H1 (cell line): ENCODE measurements at regions not wholly inside any gene's neighbourhood (a gene's known extent, or its start where the extent isn't known, plus 50 kb on each side); places are given as distances from the start of the nearest gene placed in this dataset.

Experiments used
- BRCA1 ChIP-seq: IDR thresholded peaks from 2 replicates; pipeline ENCODE4 v1.6.1; 2012; ENCODE audit warnings: low read depth, low read length, improper control_type of control experiment
- KDM5A ChIP-seq: fragments of 200-600 bp; IDR thresholded peaks from 2 replicates; pipeline ENCODE4 v1.7.1; 2012; ENCODE audit warnings: mild to moderate bottlenecking, low read length, inconsistent platforms, mixed read lengths
- RBBP5 ChIP-seq: IDR thresholded peaks from 2 replicates; pipeline ENCODE4 v1.7.1; 2012; ENCODE audit warnings: low read depth, mild to moderate bottlenecking, inconsistent platforms, low read length, moderate library complexity, borderline replicate concordance
- SIN3A ChIP-seq, 2 experiments: IDR thresholded peaks in 1 of 2; conservative IDR thresholded peaks in 1 of 2; 2 replicates each; pipeline ENCODE4 v1.6.1; 2011 to 2012; ENCODE audit warnings: low read length in 2 of 2, improper control_type of control experiment in 1 of 2, low read depth in 1 of 2, mild to moderate bottlenecking in 1 of 2
- TCF12 ChIP-seq: IDR thresholded peaks from 2 replicates; pipeline ENCODE4 v1.6.1; 2011; ENCODE audit warnings: low read depth, mild to moderate bottlenecking, low read length
- ZNF274 ChIP-seq: IDR thresholded peaks from 2 replicates; pipeline ENCODE4 v1.7.0; 2012; ENCODE audit warnings: low read length, borderline replicate concordance; ENCODE audit errors: extremely low read depth
- TF ChIP-seq, protein P1 (sequence below): fragments of 300-600 bp; sonication (generic); IDR thresholded peaks from 2 replicates; pipeline ENCODE4 v1.7.1; 2012; ENCODE audit warnings: low read length, moderate library complexity, mild to moderate bottlenecking, inconsistent platforms; ENCODE audit not compliant: insufficient replicate concordance
- TF ChIP-seq, protein P2 (sequence below): IDR thresholded peaks from 2 replicates; pipeline ENCODE4 v1.6.1; 2011; ENCODE audit warnings: low read length, improper control_type of control experiment

DNA sequence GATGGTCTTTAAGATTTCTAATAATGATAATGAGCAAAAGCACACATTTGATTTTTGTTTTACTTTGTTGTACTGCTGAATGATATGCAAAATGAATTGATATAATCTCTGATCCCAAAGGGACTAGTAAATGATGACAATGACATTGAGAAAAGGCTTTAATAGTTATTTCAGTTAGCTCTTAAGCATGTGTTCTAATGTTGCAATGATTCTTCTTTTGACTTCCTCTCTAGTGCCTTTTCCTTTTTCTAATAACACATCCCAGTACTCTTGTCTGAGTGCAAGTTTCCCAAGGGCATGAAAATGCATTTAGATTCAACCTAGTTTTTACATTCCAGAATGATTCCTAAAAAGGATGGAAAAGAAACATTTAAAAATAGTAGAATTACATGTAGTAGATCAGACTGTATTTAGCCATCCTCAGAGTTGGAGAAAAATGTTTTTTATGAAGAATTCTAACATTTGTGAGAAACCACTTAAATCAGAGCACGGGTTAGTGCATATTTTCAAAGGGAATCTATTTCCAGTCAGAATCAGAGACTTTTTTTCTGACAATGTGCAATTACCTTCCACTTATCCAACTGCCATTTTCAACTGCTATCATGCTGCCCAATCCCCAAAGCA lies 508.8 kb downstream of the C4orf33 start (continued):
- TF ChIP-seq, protein P1, sequence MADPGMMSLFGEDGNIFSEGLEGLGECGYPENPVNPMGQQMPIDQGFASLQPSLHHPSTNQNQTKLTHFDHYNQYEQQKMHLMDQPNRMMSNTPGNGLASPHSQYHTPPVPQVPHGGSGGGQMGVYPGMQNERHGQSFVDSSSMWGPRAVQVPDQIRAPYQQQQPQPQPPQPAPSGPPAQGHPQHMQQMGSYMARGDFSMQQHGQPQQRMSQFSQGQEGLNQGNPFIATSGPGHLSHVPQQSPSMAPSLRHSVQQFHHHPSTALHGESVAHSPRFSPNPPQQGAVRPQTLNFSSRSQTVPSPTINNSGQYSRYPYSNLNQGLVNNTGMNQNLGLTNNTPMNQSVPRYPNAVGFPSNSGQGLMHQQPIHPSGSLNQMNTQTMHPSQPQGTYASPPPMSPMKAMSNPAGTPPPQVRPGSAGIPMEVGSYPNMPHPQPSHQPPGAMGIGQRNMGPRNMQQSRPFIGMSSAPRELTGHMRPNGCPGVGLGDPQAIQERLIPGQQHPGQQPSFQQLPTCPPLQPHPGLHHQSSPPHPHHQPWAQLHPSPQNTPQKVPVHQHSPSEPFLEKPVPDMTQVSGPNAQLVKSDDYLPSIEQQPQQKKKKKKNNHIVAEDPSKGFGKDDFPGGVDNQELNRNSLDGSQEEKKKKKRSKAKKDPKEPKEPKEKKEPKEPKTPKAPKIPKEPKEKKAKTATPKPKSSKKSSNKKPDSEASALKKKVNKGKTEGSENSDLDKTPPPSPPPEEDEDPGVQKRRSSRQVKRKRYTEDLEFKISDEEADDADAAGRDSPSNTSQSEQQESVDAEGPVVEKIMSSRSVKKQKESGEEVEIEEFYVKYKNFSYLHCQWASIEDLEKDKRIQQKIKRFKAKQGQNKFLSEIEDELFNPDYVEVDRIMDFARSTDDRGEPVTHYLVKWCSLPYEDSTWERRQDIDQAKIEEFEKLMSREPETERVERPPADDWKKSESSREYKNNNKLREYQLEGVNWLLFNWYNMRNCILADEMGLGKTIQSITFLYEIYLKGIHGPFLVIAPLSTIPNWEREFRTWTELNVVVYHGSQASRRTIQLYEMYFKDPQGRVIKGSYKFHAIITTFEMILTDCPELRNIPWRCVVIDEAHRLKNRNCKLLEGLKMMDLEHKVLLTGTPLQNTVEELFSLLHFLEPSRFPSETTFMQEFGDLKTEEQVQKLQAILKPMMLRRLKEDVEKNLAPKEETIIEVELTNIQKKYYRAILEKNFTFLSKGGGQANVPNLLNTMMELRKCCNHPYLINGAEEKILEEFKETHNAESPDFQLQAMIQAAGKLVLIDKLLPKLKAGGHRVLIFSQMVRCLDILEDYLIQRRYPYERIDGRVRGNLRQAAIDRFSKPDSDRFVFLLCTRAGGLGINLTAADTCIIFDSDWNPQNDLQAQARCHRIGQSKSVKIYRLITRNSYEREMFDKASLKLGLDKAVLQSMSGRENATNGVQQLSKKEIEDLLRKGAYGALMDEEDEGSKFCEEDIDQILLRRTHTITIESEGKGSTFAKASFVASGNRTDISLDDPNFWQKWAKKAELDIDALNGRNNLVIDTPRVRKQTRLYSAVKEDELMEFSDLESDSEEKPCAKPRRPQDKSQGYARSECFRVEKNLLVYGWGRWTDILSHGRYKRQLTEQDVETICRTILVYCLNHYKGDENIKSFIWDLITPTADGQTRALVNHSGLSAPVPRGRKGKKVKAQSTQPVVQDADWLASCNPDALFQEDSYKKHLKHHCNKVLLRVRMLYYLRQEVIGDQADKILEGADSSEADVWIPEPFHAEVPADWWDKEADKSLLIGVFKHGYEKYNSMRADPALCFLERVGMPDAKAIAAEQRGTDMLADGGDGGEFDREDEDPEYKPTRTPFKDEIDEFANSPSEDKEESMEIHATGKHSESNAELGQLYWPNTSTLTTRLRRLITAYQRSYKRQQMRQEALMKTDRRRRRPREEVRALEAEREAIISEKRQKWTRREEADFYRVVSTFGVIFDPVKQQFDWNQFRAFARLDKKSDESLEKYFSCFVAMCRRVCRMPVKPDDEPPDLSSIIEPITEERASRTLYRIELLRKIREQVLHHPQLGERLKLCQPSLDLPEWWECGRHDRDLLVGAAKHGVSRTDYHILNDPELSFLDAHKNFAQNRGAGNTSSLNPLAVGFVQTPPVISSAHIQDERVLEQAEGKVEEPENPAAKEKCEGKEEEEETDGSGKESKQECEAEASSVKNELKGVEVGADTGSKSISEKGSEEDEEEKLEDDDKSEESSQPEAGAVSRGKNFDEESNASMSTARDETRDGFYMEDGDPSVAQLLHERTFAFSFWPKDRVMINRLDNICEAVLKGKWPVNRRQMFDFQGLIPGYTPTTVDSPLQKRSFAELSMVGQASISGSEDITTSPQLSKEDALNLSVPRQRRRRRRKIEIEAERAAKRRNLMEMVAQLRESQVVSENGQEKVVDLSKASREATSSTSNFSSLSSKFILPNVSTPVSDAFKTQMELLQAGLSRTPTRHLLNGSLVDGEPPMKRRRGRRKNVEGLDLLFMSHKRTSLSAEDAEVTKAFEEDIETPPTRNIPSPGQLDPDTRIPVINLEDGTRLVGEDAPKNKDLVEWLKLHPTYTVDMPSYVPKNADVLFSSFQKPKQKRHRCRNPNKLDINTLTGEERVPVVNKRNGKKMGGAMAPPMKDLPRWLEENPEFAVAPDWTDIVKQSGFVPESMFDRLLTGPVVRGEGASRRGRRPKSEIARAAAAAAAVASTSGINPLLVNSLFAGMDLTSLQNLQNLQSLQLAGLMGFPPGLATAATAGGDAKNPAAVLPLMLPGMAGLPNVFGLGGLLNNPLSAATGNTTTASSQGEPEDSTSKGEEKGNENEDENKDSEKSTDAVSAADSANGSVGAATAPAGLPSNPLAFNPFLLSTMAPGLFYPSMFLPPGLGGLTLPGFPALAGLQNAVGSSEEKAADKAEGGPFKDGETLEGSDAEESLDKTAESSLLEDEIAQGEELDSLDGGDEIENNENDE, result no peak
- TF ChIP-seq SIN3A (conservative IDR thresholded peaks at IDR 0.05 in 1 of 2, IDR thresholded peaks at IDR 0.05 in 1 of 2; ENCODE audit: low read depth in 1 of 2, low read length in 2 of 2) (no peak), KDM5A (no peak), BRCA1 (no peak), RBBP5 (no peak), ZNF274 (no peak), TCF12 (no peak)
- TF ChIP-seq, protein P2, sequence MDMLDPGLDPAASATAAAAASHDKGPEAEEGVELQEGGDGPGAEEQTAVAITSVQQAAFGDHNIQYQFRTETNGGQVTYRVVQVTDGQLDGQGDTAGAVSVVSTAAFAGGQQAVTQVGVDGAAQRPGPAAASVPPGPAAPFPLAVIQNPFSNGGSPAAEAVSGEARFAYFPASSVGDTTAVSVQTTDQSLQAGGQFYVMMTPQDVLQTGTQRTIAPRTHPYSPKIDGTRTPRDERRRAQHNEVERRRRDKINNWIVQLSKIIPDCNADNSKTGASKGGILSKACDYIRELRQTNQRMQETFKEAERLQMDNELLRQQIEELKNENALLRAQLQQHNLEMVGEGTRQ, result no peak
